ENCODE measurements at regions not wholly inside any gene's neighbourhood (a gene's known extent, or its start where the extent isn't known, plus 50 kb on each side); places are given as distances from the start of the nearest gene placed in this dataset.

- H3K36me3 Mint-ChIP-seq (ENCODE audit: insufficient read depth, unreplicated experiment) = no peaks in the 10 kb centered on the region
- ChIA-PET POLR2A (no interaction called here), CTCF (no interaction called here)
- no peaks in the 10 kb centered on the region for H3K9me3 Mint-ChIP-seq (ENCODE audit: unreplicated experiment)
- peaks cover 15% of the 10 kb centered on the region for H3K27me3 Mint-ChIP-seq (ENCODE audit: insufficient read depth, unreplicated experiment)
- no peak overlapping the region for H3K27ac Mint-ChIP-seq (ENCODE audit: unreplicated experiment)
- DNase-seq = no peak
- Histone ChIP-seq H3K4me1 (no peaks in the 10 kb centered on the region), H3K4me3 (ENCODE audit: low read depth, low read length) (no peak overlapping the region), H3K36me3 (ENCODE audit: control insufficient read depth, insufficient read depth, low read length) (no peaks in the 10 kb centered on the region), H3K27me3 (replicated peaks; ENCODE audit: control insufficient read depth, insufficient read depth, low read length) (no peaks in the 10 kb centered on the region), H3K9me3 (no peaks in the 10 kb centered on the region)
- BruUV-seq (replicated peaks) = no TSS peak
- TF ChIP-seq, protein P1, sequence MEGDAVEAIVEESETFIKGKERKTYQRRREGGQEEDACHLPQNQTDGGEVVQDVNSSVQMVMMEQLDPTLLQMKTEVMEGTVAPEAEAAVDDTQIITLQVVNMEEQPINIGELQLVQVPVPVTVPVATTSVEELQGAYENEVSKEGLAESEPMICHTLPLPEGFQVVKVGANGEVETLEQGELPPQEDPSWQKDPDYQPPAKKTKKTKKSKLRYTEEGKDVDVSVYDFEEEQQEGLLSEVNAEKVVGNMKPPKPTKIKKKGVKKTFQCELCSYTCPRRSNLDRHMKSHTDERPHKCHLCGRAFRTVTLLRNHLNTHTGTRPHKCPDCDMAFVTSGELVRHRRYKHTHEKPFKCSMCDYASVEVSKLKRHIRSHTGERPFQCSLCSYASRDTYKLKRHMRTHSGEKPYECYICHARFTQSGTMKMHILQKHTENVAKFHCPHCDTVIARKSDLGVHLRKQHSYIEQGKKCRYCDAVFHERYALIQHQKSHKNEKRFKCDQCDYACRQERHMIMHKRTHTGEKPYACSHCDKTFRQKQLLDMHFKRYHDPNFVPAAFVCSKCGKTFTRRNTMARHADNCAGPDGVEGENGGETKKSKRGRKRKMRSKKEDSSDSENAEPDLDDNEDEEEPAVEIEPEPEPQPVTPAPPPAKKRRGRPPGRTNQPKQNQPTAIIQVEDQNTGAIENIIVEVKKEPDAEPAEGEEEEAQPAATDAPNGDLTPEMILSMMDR (IDR thresholded peaks at IDR 0.05; ENCODE audit: insufficient read depth in 1 of 2, low read depth in 1 of 2, low read length in 1 of 2, severe bottlenecking in 1 of 2, unreplicated experiment in 1 of 2) = no peak
- no peaks in the 10 kb centered on the region for H3K4me1 Mint-ChIP-seq (ENCODE audit: low read depth, unreplicated experiment)
- intact Hi-C loops (cut with micrococcal nuclease; ENCODE audit: unreplicated experiment) = no loop called here
- H3K4me3 Mint-ChIP-seq (ENCODE audit: unreplicated experiment) = no peak overlapping the region
Measured at GRCh38 chr9:103999375-104000062, 94.6 kb upstream of the SMC2 start.

DNA sequence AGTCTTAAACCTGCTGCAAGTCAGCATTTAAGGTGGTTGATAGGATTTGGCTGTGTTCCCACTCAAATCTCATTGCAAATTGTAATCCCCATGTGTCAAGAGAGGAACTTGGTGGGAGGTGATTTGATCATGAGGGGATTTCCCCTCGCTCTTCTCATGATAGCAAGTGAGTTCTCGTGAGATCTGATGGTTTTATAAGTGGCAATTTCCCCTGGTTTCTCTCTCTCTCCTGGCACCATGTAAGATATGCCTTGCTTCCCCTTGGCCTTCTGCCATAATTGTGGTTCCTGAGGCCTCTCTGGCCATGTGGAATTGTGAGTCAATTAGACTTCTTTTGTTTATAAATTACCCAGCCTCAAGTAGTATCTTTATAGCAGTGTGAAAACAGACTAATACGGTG, 84.3 kb upstream of the SMC2 start:
- Histone ChIP-seq H3K36me3 (ENCODE audit: control insufficient read depth, insufficient read depth, low read length) (no peaks in the 10 kb centered on the region), H3K27me3 (replicated peaks; ENCODE audit: control insufficient read depth, insufficient read depth, low read length) (no peaks in the 10 kb centered on the region), H3K4me1 (no peaks in the 10 kb centered on the region), H3K9me3 (no peaks in the 10 kb centered on the region), H3K4me3 (ENCODE audit: low read depth, low read length) (no peak overlapping the region)
- Mint-ChIP-seq H3K27me3 (ENCODE audit: insufficient read depth, unreplicated experiment) (peaks cover 2% of the 10 kb centered on the region), H3K4me3 (ENCODE audit: unreplicated experiment) (no peak overlapping the region), H3K9me3 (ENCODE audit: unreplicated experiment) (no peaks in the 10 kb centered on the region), H3K27ac (ENCODE audit: unreplicated experiment) (no peak overlapping the region), H3K36me3 (ENCODE audit: insufficient read depth, unreplicated experiment) (no peaks in the 10 kb centered on the region), H3K4me1 (ENCODE audit: low read depth, unreplicated experiment) (no peaks in the 10 kb centered on the region)
- CTCF ChIA-PET = no interaction called here
- POLR2A ChIA-PET = no interaction called here
- no peak for DNase-seq
- TF ChIP-seq, protein P1 (IDR thresholded peaks at IDR 0.05; ENCODE audit: insufficient read depth in 1 of 2, low read depth in 1 of 2, low read length in 1 of 2, severe bottlenecking in 1 of 2, unreplicated experiment in 1 of 2) = no peak
- no TSS peak for BruUV-seq (replicated peaks)
- intact Hi-C loops (cut with micrococcal nuclease; ENCODE audit: unreplicated experiment) = no loop called here

DNA sequence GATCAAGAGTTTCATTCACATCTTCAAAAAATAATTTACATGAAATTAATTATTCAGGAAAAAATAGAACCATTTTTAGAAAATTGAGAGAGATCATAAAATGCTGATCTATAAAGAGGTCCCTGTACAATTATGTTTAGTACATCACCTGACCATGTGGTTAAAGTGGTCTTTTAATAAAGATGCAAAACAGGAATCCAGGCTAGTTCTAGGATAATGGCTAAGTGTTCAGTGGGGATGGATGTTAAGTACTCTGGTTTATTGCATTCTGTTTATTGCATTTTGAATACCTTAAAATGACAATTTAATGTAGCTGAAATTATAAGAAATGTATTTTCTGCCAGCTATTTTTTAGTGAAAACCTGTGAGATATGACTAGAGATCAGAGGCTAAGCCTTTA, 72.0 kb upstream of the SMC2 start:
- Mint-ChIP-seq H3K9me3 (ENCODE audit: unreplicated experiment) (no peaks in the 10 kb centered on the region), H3K4me3 (ENCODE audit: unreplicated experiment) (no peak overlapping the region), H3K27me3 (ENCODE audit: insufficient read depth, unreplicated experiment) (peaks cover 9% of the 10 kb centered on the region), H3K4me1 (ENCODE audit: low read depth, unreplicated experiment) (no peaks in the 10 kb centered on the region), H3K27ac (ENCODE audit: unreplicated experiment) (no peak overlapping the region), H3K36me3 (ENCODE audit: insufficient read depth, unreplicated experiment) (no peaks in the 10 kb centered on the region)
- no peaks in the 10 kb centered on the region for H3K9me3 ChIP-seq
- DNase-seq = no peak
- TF ChIP-seq, protein P1 (IDR thresholded peaks at IDR 0.05; ENCODE audit: insufficient read depth in 1 of 2, low read depth in 1 of 2, low read length in 1 of 2, severe bottlenecking in 1 of 2, unreplicated experiment in 1 of 2) = no peak
- no peaks in the 10 kb centered on the region for H3K4me1 ChIP-seq
- no peak overlapping the region for H3K4me3 ChIP-seq (ENCODE audit: low read depth, low read length)
- no peaks in the 10 kb centered on the region for H3K27me3 ChIP-seq (replicated peaks; ENCODE audit: control insufficient read depth, insufficient read depth, low read length)
- intact Hi-C loops (cut with micrococcal nuclease; ENCODE audit: unreplicated experiment) = no loop called here
- ChIA-PET POLR2A (no interaction called here), CTCF (no interaction called here)
- no TSS peak for BruUV-seq (replicated peaks)
- H3K36me3 ChIP-seq (ENCODE audit: control insufficient read depth, insufficient read depth, low read length) = no peaks in the 10 kb centered on the region

Data from Caco-2 (cell line).